HEK293 (cell line): ENCODE measurements at regions not wholly inside any gene's neighbourhood (a gene's known extent, or its start where the extent isn't known, plus 50 kb on each side); places are given as distances from the start of the nearest gene placed in this dataset.

Experiments used
- CTCF ChIA-PET: fragments of 350-600 bp; formaldehyde crosslinking; extraction: SDS; loops from one replicate; lab custom pipeline; 2021; ENCODE audit warnings: antibody characterized with exemption; lab: Yijun Ruan, JAX
- POLR2A ChIA-PET: fragments of 300-600 bp; formaldehyde crosslinking; extraction: SDS; loops from one replicate; lab custom pipeline; 2020; ENCODE audit warnings: antibody characterized with exemption, inconsistent platforms; lab: Yijun Ruan, JAX
- H3K27ac ChIP-seq: fragments of 200-500 bp; sonication (Bioruptor generic); 2 replicates; pipeline ENCODE4 v1.5.1; 2014; ENCODE audit warnings: low read depth, low read length, control low read depth, inconsistent platforms; ENCODE audit errors: extremely low read depth
- H3K36me3 ChIP-seq, 2 experiments: fragments of 200-500 bp in 1 of 2; sonication (Bioruptor generic) in 1 of 2; 1 replicate in 1 of 2; 2 replicates in 1 of 2; pipeline ENCODE4 v1.5.1; 2014 to 2017; ENCODE audit warnings: inconsistent platforms in 2 of 2, low read length in 2 of 2; ENCODE audit not compliant: control insufficient read depth in 2 of 2, insufficient read depth in 1 of 2
- H3K4me1 ChIP-seq: fragments of 200-500 bp; sonication (Bioruptor generic); 2 replicates; pipeline ENCODE4 v1.5.1; 2014; ENCODE audit warnings: mild to moderate bottlenecking, low read length, inconsistent platforms; ENCODE audit not compliant: control insufficient read depth, insufficient read depth
- H3K4me3 ChIP-seq: 2 replicates; pipeline ENCODE4 v1.5.1; 2011; ENCODE audit warnings: low read depth, mild to moderate bottlenecking, control low read depth, low read length, moderate library complexity
- H3K9me3 ChIP-seq: fragments of 200-500 bp; sonication (Bioruptor generic); 2 replicates; pipeline ENCODE4 v1.5.1; 2014; ENCODE audit warnings: low read depth, low read length, inconsistent platforms; ENCODE audit not compliant: control insufficient read depth, insufficient read depth
- KLF1 ChIP-seq: fragments of 450-650 bp; formaldehyde crosslinking; IDR thresholded peaks from 2 replicates; pipeline ENCODE4 v1.5.1; 2016; ENCODE audit warnings: missing biosample characterization, missing genetic modification characterization
- KLF10 ChIP-seq: fragments of 450-650 bp; IDR thresholded peaks from 2 replicates; pipeline ENCODE4 v1.5.1; 2018; ENCODE audit warnings: missing biosample characterization, mild to moderate bottlenecking, missing genetic modification characterization
- MZF1 ChIP-seq: fragments of 450-650 bp; formaldehyde crosslinking; IDR thresholded peaks from 2 replicates; pipeline ENCODE4 v1.5.1; 2017; ENCODE audit warnings: missing biosample characterization, missing genetic modification characterization, borderline replicate concordance
- PRDM10 ChIP-seq: fragments of 450-650 bp; formaldehyde crosslinking; IDR thresholded peaks from 2 replicates; pipeline ENCODE4 v1.5.1; 2016; ENCODE audit warnings: missing biosample characterization, missing genetic modification characterization
- SP3 ChIP-seq: fragments of 450-650 bp; formaldehyde crosslinking; IDR thresholded peaks from 2 replicates; pipeline ENCODE4 v1.5.1; 2016; ENCODE audit warnings: missing biosample characterization, missing genetic modification characterization
- ZBTB20 ChIP-seq: fragments of 450-650 bp; formaldehyde crosslinking; IDR thresholded peaks from 2 replicates; pipeline ENCODE4 v1.5.1; 2016; ENCODE audit warnings: missing biosample characterization, missing genetic modification characterization
- ZFP69B ChIP-seq: fragments of 450-650 bp; formaldehyde crosslinking; IDR thresholded peaks from 2 replicates; pipeline ENCODE4 v1.5.1; 2016; ENCODE audit warnings: missing biosample characterization, missing genetic modification characterization
- ZNF114 ChIP-seq: fragments of 450-650 bp; formaldehyde crosslinking; IDR thresholded peaks from 2 replicates; pipeline ENCODE4 v1.5.0; 2017; ENCODE audit warnings: missing biosample characterization, missing genetic modification characterization
- ZNF214 ChIP-seq: fragments of 450-650 bp; formaldehyde crosslinking; IDR thresholded peaks from 2 replicates; pipeline ENCODE4 v1.5.1; 2017; ENCODE audit warnings: missing biosample characterization, mild to moderate bottlenecking, missing genetic modification characterization, borderline replicate concordance
- ZNF239 ChIP-seq: fragments of 450-650 bp; formaldehyde crosslinking; IDR thresholded peaks from 2 replicates; pipeline ENCODE4 v1.5.1; 2016; ENCODE audit warnings: missing biosample characterization, missing genetic modification characterization
- ZNF292 ChIP-seq: fragments of 450-650 bp; formaldehyde crosslinking; IDR thresholded peaks from 2 replicates; pipeline ENCODE4 v1.5.1; 2016; ENCODE audit warnings: low read depth, missing biosample characterization, missing genetic modification characterization, borderline replicate concordance
- ZNF341 ChIP-seq: fragments of 450-650 bp; formaldehyde crosslinking; IDR thresholded peaks from 2 replicates; pipeline ENCODE4; 2016; ENCODE audit warnings: low read depth, missing biosample characterization, missing genetic modification characterization
- ZNF404 ChIP-seq: fragments of 450-650 bp; formaldehyde crosslinking; IDR thresholded peaks from 2 replicates; pipeline ENCODE4 v1.5.1; 2017; ENCODE audit warnings: missing biosample characterization, missing genetic modification characterization
- ZNF48 ChIP-seq: fragments of 450-650 bp; formaldehyde crosslinking; IDR thresholded peaks from 2 replicates; pipeline ENCODE4 v1.5.1; 2016; ENCODE audit warnings: missing biosample characterization, missing genetic modification characterization
- ZNF558 ChIP-seq: fragments of 450-650 bp; formaldehyde crosslinking; IDR thresholded peaks from 2 replicates; pipeline ENCODE4 v1.5.1; 2016; ENCODE audit warnings: missing biosample characterization, missing genetic modification characterization
- ZNF624 ChIP-seq: fragments of 450-650 bp; formaldehyde crosslinking; IDR thresholded peaks from 2 replicates; pipeline ENCODE4 v1.5.1; 2017; ENCODE audit warnings: missing biosample characterization, missing genetic modification characterization
- ZNF626 ChIP-seq: fragments of 450-650 bp; sonication (Bioruptor Pico); formaldehyde crosslinking; IDR thresholded peaks from 2 replicates; pipeline ENCODE4 v1.5.1; 2018; ENCODE audit warnings: missing biosample characterization, missing genetic modification characterization, inconsistent platforms
- ZNF670 ChIP-seq: fragments of 450-650 bp; formaldehyde crosslinking; IDR thresholded peaks from 2 replicates; pipeline ENCODE4 v1.5.1; 2016; ENCODE audit warnings: missing biosample characterization, missing genetic modification characterization, low read depth
- ZNF677 ChIP-seq: fragments of 450-650 bp; IDR thresholded peaks from 2 replicates; pipeline ENCODE4 v1.5.0; 2018; ENCODE audit warnings: missing biosample characterization, mild to moderate bottlenecking, missing genetic modification characterization, moderate library complexity
- ZNF707 ChIP-seq: fragments of 450-650 bp; formaldehyde crosslinking; IDR thresholded peaks from 2 replicates; pipeline ENCODE4 v1.5.1; 2016; ENCODE audit warnings: missing biosample characterization, missing genetic modification characterization
- TF ChIP-seq, protein P1 (sequence below): fragments of 450-650 bp; formaldehyde crosslinking; IDR thresholded peaks from 2 replicates; pipeline ENCODE4 v1.5.1; 2016; ENCODE audit warnings: missing biosample characterization, missing genetic modification characterization, low read depth
- TF ChIP-seq, protein P2 (sequence below): fragments of 450-650 bp; formaldehyde crosslinking; IDR thresholded peaks from 2 replicates; pipeline ENCODE4 v1.5.1; 2017; ENCODE audit warnings: missing biosample characterization, missing genetic modification characterization
- TF ChIP-seq, protein P3 (sequence below): fragments of 450-650 bp; formaldehyde crosslinking; IDR thresholded peaks from 2 replicates; pipeline ENCODE4 v1.5.0; 2017; ENCODE audit warnings: missing biosample characterization, missing genetic modification characterization, borderline replicate concordance

GRCh38 chr2:2757764-2758163, 426.7 kb upstream of the MYT1L start:
- Histone ChIP-seq H3K9me3 (no peaks in the 10 kb centered on the region), H3K4me1 (no peaks in the 10 kb centered on the region), H3K4me3 (no peak overlapping the region), H3K36me3 (no peaks in the 10 kb centered on the region), H3K27ac (no peak overlapping the region)
- ChIA-PET CTCF (no interaction called here), POLR2A (no interaction called here)
- TF ChIP-seq KLF1 (tag by site-specific recombination) (no peak), ZNF707 (tag by site-specific recombination) (no peak), ZNF239 (tag by site-specific recombination) (no peak), ZFP69B (tag by site-specific recombination) (no peak), MZF1 (tag by site-specific recombination) (no peak), ZNF114 (tag by site-specific recombination) (no peak), KLF10 (tag by site-specific recombination) (no peak), ZNF292 (tag by site-specific recombination) (no peak), ZNF558 (tag by site-specific recombination) (no peak), ZNF677 (tag by site-specific recombination) (no peak), ZNF624 (tag by site-specific recombination) (no peak)
- TF ChIP-seq, protein P1, sequence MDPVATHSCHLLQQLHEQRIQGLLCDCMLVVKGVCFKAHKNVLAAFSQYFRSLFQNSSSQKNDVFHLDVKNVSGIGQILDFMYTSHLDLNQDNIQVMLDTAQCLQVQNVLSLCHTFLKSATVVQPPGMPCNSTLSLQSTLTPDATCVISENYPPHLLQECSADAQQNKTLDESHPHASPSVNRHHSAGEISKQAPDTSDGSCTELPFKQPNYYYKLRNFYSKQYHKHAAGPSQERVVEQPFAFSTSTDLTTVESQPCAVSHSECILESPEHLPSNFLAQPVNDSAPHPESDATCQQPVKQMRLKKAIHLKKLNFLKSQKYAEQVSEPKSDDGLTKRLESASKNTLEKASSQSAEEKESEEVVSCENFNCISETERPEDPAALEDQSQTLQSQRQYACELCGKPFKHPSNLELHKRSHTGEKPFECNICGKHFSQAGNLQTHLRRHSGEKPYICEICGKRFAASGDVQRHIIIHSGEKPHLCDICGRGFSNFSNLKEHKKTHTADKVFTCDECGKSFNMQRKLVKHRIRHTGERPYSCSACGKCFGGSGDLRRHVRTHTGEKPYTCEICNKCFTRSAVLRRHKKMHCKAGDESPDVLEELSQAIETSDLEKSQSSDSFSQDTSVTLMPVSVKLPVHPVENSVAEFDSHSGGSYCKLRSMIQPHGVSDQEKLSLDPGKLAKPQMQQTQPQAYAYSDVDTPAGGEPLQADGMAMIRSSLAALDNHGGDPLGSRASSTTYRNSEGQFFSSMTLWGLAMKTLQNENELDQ (tag by site-specific recombination) = no peak

GRCh38 chr2:2756886-2757285, 425.8 kb upstream of the MYT1L start:
- Histone ChIP-seq H3K4me3 (no peak overlapping the region), H3K9me3 (no peaks in the 10 kb centered on the region), H3K27ac (no peak overlapping the region), H3K36me3 (no peaks in the 10 kb centered on the region), H3K4me1 (no peaks in the 10 kb centered on the region)
- POLR2A ChIA-PET = no interaction called here
- CTCF ChIA-PET = no interaction called here
- TF ChIP-seq ZBTB20 (tag by site-specific recombination) (no peak), PRDM10 (tag by site-specific recombination) (no peak), SP3 (tag by site-specific recombination) (no peak), ZNF626 (tag by site-specific recombination) (no peak), ZNF404 (tag by site-specific recombination) (no peak), ZNF48 (tag by site-specific recombination) (no peak), ZNF670 (tag by site-specific recombination) (no peak), ZNF214 (tag by site-specific recombination) (no peak), ZNF341 (tag by site-specific recombination) (no peak), ZNF292 (tag by site-specific recombination) (no peak)
- TF ChIP-seq, protein P2, sequence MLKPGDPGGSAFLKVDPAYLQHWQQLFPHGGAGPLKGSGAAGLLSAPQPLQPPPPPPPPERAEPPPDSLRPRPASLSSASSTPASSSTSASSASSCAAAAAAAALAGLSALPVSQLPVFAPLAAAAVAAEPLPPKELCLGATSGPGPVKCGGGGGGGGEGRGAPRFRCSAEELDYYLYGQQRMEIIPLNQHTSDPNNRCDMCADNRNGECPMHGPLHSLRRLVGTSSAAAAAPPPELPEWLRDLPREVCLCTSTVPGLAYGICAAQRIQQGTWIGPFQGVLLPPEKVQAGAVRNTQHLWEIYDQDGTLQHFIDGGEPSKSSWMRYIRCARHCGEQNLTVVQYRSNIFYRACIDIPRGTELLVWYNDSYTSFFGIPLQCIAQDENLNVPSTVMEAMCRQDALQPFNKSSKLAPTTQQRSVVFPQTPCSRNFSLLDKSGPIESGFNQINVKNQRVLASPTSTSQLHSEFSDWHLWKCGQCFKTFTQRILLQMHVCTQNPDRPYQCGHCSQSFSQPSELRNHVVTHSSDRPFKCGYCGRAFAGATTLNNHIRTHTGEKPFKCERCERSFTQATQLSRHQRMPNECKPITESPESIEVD (tag by site-specific recombination) = no peak
- TF ChIP-seq, protein P1 (tag by site-specific recombination) = no peak
- TF ChIP-seq, protein P3, sequence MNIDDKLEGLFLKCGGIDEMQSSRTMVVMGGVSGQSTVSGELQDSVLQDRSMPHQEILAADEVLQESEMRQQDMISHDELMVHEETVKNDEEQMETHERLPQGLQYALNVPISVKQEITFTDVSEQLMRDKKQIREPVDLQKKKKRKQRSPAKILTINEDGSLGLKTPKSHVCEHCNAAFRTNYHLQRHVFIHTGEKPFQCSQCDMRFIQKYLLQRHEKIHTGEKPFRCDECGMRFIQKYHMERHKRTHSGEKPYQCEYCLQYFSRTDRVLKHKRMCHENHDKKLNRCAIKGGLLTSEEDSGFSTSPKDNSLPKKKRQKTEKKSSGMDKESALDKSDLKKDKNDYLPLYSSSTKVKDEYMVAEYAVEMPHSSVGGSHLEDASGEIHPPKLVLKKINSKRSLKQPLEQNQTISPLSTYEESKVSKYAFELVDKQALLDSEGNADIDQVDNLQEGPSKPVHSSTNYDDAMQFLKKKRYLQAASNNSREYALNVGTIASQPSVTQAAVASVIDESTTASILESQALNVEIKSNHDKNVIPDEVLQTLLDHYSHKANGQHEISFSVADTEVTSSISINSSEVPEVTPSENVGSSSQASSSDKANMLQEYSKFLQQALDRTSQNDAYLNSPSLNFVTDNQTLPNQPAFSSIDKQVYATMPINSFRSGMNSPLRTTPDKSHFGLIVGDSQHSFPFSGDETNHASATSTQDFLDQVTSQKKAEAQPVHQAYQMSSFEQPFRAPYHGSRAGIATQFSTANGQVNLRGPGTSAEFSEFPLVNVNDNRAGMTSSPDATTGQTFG (tag by site-specific recombination) = no peak
